ENCODE measurements at regions not wholly inside any gene's neighbourhood (a gene's known extent, or its start where the extent isn't known, plus 50 kb on each side); places are given as distances from the start of the nearest gene placed in this dataset.

DNA sequence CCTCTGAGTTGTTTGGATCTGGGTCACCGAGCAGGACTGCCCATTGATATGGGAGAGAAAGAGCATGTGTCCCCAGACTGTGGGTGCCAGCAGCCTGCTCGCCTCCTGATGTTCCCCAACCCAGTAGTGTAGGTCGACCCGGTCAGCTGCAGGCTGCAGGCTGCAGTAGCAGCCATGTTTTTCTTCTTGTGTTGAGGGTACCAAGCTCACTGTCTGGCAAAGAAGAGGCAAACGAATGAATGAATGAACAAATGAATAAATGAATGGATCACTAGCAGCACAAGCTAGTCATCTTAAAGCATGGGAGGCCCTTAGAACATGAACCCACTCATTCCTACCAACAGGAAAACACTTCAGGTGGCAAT lies 293.2 kb downstream of the SOX9 start:
- TF ChIP-seq TSHZ2 (CRISPR knock-in tag; IDR thresholded peaks at IDR 0.05) (no peak), GLIS3 (CRISPR knock-in tag; IDR thresholded peaks at IDR 0.05) (no peak), ZC3H10 (CRISPR knock-in tag; IDR thresholded peaks at IDR 0.05) (no peak), ZFP30 (CRISPR knock-in tag; IDR thresholded peaks at IDR 0.05) (no peak), ZNF565 (CRISPR knock-in tag; conservative IDR thresholded peaks at IDR 0.05; ENCODE audit: low read depth) (no peak), TCF4 (CRISPR knock-in tag; IDR thresholded peaks at IDR 0.05; ENCODE audit: borderline replicate concordance) (no peak), ARNTL (CRISPR knock-in tag; IDR thresholded peaks at IDR 0.05; ENCODE audit: borderline replicate concordance, low read depth) (no peak), ESRRG (CRISPR knock-in tag; IDR thresholded peaks at IDR 0.05) (no peak), ZFP3 (CRISPR knock-in tag; IDR thresholded peaks at IDR 0.05) (no peak)
- TF ChIP-seq, protein P1, sequence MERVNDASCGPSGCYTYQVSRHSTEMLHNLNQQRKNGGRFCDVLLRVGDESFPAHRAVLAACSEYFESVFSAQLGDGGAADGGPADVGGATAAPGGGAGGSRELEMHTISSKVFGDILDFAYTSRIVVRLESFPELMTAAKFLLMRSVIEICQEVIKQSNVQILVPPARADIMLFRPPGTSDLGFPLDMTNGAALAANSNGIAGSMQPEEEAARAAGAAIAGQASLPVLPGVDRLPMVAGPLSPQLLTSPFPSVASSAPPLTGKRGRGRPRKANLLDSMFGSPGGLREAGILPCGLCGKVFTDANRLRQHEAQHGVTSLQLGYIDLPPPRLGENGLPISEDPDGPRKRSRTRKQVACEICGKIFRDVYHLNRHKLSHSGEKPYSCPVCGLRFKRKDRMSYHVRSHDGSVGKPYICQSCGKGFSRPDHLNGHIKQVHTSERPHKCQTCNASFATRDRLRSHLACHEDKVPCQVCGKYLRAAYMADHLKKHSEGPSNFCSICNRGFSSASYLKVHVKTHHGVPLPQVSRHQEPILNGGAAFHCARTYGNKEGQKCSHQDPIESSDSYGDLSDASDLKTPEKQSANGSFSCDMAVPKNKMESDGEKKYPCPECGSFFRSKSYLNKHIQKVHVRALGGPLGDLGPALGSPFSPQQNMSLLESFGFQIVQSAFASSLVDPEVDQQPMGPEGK (CRISPR knock-in tag; IDR thresholded peaks at IDR 0.05; ENCODE audit: borderline replicate concordance) = no peak
